GM21515 (cell line): ENCODE measurements at regions not wholly inside any gene's neighbourhood (a gene's known extent, or its start where the extent isn't known, plus 50 kb on each side); places are given as distances from the start of the nearest gene placed in this dataset.

Source experiments
- ATAC-seq: cut with Tn5 transposase; IDR thresholded peaks from one replicate; pipeline ENCODE4 v1.9.1; 2021; ENCODE audit not compliant: unreplicated experiment

- no peak for ATAC-seq
These were observed 278.5 kb upstream of the MAN1A1 start for GRCh38 chr6:119627908-119628669.

GRCh38 chr6:119626884-119627619, 277.5 kb upstream of the MAN1A1 start:
- ATAC-seq, result no peak

- no peak for ATAC-seq
These were observed 271.4 kb upstream of the MAN1A1 start for GRCh38 chr6:119620846-119621555.

DNA sequence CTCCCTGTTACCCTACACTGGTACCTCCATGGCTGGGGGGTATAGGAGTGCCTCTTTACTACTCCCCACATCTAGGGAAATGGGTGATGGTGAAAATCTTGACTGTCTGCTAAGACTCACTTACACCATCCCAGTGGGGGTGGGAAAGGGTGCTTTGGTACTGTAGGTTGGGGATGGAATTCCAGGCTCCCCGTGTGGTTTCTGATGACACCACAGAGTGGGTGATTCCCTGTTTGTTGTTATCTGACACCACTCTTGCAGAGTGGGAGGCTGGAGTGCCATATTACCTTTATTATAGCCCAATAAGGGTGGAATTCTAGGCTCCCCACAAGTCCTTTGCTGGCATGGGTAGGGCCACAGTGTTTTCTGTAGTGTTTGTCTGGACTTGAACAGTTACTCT, 264.6 kb upstream of the MAN1A1 start:
- no peak for ATAC-seq

DNA sequence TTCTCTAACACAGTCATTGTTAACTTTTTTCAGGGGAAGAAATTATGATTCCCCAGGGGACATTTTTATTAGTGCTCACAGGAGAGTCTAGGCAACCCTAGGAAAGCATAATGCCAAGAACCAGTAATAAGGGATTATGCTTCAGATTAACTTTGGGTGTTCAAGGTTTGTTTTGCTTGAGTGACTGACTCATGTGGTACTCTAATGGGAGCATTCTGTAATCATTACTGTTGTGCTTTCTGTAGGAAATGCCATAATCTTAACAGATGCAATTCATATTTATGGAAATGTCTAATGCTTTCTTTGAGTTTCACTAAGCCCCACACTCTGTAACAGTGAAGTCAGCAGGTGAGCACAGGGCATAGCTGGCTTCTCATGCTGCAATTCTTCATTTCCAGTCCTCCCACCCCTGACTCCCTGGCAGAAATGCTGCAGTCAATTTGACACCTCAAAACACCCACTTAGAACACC, 263.4 kb upstream of the MAN1A1 start:
- no peak for ATAC-seq

DNA sequence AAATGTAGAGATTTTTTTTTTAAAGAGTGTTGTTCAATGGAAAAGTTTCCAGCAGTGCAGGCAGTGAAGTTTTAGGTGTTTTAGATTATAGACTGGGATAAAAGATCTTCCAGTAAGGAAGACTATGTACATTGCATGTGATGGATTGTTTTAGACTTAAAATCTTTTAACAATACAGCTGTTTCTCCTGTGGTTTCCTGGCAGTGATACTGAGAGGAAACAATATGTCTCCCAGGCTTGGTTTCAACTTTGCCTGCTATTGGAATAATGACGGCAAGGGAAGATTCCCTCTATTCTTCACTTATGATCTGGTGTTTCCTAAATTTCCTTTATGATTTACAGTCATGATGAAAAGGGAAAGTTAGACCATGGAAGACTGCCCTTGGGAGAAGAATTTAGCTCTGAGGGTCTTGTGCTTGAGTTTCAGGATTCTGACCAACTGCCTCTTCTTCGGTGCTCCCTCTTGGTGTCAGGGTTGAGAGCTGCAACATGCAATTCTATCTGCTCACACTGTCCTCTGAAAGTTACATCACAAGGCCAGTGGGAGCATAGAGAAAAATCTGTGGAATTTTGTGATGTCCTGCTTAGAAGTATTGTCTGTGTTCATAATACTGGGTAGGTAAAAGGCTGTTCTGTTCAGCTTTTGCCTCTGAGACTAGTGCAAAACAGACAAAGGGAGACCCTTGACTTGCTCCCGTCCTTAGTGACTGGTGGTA, 262.8 kb upstream of the MAN1A1 start:
- ATAC-seq, result no peak

- ATAC-seq, result no peak
These were observed 261.2 kb upstream of the MAN1A1 start for GRCh38 chr6:119610754-119611153.

DNA sequence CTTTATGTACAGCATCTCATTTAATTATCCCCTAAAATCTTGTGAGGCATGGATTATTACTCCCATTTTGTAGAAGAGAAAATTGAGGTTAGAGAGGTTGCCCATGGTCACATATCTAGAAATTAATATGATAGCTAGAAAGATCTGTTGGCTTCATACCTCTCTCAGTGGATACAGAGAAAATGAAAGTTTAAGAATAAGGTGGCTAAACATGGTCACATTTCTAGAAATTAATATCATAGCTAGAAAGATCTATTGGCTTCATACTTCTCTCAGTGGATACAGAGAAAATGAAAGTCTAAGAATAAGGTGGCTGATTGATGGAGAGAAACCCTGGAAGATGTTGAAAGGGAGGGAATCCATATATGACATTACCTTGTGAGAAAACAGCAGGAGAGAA, 260.7 kb upstream of the MAN1A1 start:
- ATAC-seq, result no peak

DNA sequence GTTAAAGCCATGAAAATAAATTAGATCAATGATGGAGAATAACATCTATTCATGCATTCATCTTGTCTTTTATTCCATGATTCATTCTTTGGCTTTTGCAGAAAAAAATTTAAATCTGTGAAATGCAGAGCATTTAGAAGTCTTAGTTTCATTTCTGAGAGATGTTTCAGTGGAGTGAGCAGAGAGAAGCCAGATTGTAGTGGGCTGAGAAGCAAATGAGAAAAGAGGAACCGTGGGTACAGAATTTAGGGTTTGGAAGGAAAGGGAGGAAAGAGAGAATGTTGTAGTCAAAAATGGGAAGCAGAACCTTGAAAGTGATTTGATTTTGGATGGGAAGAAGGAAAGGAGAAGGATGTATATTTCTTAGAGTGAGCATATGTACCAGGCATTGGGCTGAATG, 260.3 kb upstream of the MAN1A1 start:
- no peak for ATAC-seq

DNA sequence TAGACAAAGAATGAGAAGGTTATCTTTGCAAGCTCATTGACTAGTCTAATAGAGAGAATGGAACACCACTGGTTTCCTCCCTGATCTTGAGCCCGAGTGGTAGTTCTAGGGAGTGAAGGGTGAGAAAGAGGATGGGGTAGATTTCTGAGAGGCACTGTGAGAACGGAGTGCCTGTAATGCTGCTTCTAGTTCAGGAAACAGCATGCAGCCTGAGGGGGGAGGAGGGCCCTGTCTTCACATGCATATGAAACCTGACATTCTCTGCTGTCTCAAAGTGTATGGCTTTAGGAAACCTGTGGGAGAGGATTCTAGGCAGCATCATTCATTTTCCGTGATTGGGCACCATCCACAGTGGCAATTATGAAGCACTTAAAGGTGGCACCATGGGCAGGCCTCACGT, 259.4 kb upstream of the MAN1A1 start:
- ATAC-seq, result no peak

DNA sequence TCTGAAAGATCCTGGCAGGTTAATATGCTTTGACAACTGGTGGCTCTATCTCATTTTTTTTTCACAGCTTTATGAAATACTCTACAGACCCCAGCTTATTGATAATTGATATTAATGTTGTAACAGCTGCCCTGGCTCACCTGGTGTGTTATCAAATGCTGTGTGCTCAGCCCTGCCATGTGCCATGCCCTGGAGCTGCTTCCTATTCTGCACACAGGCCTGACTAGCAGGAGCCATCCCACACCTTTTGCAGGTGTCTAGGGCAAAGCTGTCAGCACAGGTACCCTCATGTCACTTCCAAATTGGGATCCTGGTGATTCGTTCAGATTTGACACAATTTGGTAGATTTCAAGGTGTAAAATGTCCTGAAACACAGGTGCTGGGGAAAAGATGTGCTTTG, 254.6 kb upstream of the MAN1A1 start:
- ATAC-seq, result no peak

- no peak for ATAC-seq
These were observed 253.9 kb upstream of the MAN1A1 start for GRCh38 chr6:119603501-119603900.

- no peak for ATAC-seq
These were observed 252.9 kb upstream of the MAN1A1 start for GRCh38 chr6:119602215-119603178.

GRCh38 chr6:119598883-119599282, 249.3 kb upstream of the MAN1A1 start:
- ATAC-seq, result no peak

DNA sequence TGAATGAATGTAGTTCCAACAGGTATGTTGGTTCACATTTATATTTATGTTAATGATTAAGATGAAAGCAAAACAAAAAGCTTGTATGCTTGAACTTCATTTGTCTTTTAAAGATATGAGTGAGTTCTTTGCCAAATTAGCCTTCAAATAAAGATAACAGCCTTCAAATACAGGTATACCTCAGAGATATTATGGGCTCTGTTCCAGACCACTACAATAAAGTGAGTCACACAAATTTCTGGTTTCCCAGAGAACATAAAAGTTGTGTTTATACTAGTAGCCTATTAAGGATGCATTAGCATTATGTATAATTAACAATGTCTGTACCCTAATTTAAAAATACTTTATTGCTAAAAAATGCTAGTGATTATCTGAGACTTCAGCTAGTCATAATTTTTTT, 245.3 kb upstream of the MAN1A1 start:
- no peak for ATAC-seq

GRCh38 chr6:119591235-119591634, 241.7 kb upstream of the MAN1A1 start:
- ATAC-seq, result no peak

- no peak for ATAC-seq
These were observed 240.5 kb upstream of the MAN1A1 start for GRCh38 chr6:119590066-119590465.

- no peak for ATAC-seq
These were observed 238.0 kb upstream of the MAN1A1 start for GRCh38 chr6:119587537-119587936.

GRCh38 chr6:119586250-119586882, 236.8 kb upstream of the MAN1A1 start:
- ATAC-seq, result peak; percentile 93

DNA sequence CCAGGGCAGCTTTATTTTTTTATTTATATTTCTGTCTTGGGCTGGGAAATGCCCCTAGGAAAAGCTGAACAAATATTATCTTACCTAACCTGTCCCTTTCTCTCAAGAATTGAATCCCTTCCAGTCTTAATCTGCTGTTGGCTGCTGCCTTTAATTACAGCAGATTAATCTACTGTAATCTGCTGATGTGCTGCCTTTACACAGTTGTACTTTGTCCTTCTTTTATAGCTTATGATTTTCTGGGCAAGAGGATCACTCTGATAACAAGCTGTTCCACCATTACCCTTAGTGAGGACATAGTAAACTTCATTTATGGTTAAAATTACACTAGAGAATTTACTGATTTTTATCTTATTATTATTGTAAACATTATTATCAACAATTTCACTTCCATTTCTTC, 234.5 kb upstream of the MAN1A1 start:
- ATAC-seq, result no peak
